Kidney capillary endothelial cell (primary cell): ENCODE measurements at regions not wholly inside any gene's neighbourhood (a gene's known extent, or its start where the extent isn't known, plus 50 kb on each side); places are given as distances from the start of the nearest gene placed in this dataset.

Experiments
- DNase-seq: peaks from one replicate; pipeline ENCODE4 v3.0.0-alpha.2; 2018; ENCODE audit warnings: low spot score

DNA sequence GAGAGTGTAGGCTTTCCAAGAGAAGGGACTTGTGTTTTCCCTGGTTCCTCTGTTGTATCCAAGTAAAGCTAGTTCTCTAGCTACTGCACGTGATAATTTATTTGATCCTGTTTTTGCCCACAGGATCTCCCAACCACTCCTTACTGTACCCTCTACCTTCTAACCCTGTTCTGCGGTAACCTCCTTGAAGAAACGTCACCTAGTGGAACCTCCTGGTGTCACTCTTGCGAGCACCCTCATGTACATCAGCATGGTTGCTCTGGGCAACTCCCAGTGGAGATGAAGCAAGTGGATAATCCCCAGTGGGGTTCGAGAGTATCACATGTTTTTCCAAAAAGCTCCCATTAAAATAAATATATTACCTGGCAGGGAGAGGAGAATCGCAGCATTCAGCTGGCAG is 108.9 kb upstream of the CLMP start:
- DNase-seq: no peak

GRCh38 chr11:123302751-123303195 is 107.7 kb upstream of the CLMP start:
- peak; percentile 67 for DNase-seq

DNA sequence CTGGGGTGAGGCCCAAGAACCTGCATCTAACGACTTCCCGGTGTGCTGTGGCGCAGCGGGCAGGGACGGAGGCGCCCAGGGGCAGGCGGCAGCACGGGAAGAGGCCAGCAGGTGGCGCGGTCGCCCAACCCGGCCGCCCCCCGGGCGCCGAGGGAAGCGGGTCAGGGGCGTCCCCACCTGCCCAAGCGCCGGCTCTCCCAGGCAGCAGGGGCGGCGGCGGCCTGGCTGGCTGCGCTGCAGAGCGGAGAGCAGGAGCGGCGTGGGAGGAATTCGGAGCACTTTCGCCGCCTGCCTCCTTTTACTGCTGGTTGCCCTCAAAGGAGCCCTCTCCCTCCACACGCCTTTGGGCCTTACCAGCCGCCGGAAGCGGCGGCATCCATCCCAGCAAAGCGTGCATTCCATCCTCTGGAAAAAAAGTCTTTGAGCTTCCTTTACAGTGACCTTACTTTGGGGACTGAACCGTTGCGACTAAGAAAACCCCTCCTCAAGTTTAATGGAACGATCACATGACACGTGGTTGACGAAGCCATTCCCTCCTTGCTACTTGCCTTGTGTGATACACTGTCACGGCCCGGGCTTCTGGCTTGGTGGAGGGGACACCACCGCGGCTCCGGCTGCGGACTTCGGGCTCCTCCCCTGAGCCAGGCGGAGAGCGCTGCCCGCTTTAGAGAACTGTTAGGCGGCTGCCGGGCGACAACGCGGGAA is 106.8 kb upstream of the CLMP start:
- DNase-seq: peak; percentile 67

DNA sequence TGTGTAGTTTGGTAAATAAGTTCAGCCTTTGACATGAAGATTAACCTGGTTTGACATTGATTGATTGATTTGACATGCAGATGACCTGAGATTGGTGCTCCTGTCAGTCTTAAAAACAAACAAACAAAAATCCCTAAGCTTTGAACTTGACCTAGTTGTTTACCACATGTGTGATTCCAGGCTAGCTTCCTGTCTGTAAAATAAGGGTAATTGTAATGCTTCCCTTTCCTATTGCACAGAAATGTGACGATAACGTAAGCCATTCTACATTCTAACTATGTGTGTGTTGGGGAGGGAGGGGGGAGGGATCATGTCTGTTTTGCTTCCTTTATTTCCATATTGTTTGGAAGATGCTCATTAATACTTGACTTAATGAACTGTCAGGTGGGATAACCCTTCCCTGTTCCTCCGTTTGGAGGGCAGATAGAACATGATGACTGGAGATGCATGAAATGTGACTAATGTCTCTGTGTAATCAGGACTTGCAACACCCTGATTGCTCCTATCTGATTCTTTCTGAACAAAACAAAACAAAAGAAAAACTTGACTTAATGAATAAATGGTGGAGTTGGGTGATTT is 106.1 kb upstream of the CLMP start:
- DNase-seq: peak; percentile 75

DNA sequence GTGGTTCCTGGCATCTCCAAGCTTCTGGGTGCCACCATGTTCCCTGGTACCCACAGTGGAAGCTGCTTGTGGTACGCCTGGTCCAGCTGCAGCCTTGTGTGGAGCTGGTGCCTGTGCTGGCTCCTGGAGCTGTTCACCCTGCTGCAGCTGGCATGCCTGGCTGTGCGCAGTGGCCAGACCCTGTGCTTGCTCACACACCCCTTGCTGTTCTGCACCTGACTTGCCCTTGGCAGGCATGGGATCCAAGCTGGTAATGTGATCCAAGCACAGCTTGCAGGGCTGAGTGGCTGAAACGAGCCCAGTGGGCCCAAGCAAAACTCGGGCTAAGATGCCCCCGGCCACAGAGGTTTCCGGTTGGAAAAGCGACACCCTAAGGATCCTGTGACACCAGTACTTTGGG is 104.7 kb upstream of the CLMP start:
- no peak for DNase-seq

DNA sequence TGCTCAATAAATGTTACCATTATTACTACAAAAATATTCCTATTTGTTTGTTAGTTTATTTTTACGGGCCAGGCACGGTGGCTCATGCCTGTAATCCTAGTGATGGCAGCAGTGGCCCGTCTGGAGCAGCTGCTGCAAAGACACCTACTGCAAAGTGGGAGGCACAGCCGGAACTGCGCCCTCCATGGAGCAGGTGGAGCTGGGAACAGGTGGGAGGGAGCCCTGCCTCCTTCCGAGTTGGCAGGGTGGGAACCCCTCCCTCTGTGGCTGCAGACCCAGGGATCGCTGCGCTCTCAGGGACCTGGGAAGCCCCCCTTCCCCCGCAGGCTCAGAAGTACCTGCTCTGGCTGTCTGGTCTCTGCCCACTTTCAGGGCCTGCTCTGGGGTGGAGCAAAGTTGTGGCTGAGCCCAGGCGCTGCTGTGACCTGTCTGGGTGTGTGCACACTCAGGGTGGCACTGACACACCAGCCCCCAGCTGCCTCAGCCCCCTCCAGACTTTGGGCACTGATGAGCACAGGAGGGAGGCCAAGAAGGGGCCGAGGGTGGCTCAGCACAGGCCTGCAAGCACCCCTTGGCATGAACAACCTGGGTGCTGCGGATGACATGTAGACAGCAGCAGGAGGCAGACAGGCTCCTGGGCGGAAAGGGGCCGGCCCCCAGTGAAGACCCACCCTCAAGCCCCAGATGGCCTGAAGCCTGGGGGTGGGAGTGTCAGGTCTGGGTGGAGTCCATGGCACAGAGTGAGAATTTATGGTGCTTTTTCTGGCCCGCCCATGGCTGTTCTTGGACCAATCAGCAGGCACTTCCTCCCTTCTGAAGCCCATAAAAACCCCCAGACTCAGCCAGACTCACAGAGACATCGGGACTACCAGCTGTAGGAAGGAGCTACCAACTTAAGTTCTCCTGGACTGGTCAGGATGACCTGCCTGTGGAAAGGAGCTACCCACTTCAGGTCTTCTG is 103.7 kb upstream of the CLMP start:
- DNase-seq: no peak

DNA sequence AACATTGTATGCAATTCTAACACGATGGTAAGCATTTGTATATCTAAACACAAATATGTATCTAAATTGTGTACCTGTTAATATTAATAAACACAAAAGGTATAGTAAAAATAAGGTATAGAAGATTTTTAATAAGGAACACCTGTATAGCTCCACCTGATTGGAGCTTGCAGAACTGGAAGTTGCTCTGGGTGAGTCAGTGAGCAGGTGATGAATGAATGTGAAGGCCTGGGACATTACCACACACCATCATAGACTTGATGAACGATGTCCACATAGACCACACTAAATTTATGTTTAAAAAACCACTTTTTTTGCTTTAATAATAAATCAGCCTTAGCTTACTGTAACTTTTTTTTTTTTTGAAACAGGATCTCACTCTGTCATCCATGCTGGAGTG is 97.6 kb upstream of the CLMP start:
- no peak for DNase-seq

DNA sequence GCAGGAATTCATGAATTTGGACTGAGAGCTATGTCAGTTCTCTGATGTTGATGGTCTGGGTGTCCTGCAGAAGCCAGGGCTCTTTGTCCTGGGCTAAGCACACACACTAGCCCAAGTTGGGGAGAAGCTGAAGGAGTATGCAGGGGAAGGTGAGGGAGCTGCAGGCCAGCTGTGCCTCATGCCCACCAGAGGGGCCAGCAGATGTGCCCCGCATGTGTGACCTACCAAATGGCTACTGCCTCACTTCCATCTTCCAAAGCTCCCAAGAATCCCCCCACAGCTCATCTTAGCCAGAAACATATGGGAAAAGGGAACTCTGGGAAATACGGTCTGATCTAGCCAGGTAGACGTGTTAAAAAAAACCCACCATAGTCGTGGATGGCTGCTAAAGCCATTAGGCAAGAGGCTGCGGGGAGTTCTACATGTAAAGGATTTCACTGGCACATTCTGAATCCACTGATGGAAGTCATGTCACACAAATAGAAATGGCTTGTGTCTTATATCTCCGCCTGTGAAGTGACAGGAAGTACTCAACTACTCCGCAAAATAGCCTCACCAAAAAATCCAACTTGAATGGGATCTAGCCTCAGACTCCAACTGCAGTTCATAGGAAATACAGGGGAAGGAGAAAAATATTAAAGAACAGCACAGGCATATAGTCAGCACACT is 96.3 kb upstream of the CLMP start:
- DNase-seq: no peak

DNA sequence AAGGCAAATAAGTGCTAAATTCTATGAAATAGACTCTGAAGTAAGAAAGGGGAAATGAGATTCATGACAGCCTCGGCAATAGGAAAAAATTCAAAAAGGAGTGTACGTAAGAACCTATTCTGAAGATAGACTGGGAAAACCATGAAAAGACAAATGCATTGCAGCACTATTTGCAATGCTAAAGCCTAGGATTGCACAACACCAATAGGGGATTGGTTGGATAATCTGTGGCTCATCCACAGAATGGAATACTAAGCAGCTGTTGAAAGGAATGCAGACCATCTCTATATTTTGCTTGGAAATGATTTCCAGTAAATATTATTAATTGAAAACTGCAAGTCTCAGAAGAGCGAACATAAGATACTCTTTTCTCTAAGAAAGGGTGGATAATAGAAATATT is 91.7 kb upstream of the CLMP start:
- DNase-seq: no peak

GRCh38 chr11:123286255-123286654 is 91.2 kb upstream of the CLMP start:
- DNase-seq: no peak

DNA sequence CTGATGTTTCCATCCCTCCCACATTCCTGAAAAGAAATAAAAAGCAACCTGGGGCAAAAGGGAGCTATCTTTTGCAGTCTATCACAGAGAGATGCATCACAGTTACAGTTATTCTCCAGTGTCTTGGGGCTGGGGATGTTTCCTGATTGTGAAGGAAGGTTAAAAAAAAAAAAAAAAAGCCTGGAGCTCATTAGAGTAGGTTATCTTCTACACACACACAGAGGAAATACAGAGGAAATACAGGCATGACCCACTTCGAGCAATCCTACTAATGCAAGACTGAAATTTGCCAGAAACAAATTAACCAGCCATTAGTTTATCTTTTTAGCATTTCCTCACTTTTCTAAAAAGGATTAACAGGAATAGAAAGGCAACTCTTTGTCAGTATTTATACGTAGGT is 89.4 kb upstream of the CLMP start:
- DNase-seq: no peak

DNA sequence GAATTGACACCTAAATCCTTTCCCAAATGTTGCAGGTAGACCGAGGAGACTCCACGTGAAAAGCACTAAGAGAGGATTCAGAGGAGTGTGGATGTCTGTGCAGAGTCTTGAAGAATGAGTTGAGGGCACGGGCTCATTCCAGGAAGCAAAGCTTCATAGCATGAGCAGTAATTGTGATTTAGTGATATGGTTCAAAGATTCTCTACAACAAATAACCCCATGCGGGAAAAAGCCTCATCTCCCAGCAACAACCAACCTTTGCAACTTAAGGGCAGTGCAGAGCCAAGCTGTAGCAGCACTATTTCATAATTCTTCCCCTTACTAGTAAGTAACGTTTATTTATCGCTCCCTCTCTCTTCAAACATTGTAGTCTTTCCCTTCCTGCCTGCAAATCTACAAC is 87.5 kb upstream of the CLMP start:
- DNase-seq: no peak

DNA sequence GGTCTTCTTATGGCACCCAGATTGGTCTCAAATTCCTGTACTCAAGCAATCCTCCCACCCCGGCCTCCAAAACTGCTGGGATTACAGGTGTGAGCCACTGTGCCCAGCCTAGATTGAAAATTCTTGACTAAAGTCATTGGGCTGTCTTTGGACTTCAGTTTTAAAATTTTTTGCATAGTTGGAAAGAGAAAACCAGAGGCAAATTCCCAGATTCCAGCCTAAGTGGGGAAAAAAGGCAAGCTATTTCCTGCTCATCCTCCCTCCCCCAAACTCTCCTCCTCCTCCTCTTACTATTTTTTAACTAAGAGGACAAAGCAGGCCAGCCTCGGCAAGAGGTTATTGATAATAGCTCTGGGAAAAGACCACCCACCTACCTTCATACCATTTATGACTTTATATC is 78.6 kb upstream of the CLMP start:
- DNase-seq: no peak

DNA sequence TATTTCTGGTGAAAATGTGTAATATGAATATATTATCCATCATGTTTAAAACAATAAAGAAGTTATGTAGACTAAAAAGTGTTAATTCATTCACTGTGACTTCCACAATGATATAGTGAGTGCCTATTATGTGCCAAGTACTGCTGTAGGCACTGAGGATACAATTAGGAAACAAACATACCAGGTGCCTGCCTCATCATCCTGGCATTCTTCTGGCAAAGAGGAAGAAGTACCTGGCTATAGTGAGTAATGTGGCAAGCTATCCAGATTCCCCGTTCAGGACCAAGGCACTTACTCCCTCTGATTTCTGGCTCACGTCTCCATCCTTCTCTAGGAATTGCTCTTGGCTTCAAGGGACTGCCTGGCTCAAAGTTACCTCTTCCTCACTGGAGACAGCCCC is 77.5 kb upstream of the CLMP start:
- no peak for DNase-seq

GRCh38 chr11:123268156-123268555 is 73.1 kb upstream of the CLMP start:
- DNase-seq: no peak

- DNase-seq: no peak
Observed at GRCh38 chr11:123265951-123266350, 70.9 kb upstream of the CLMP start.

DNA sequence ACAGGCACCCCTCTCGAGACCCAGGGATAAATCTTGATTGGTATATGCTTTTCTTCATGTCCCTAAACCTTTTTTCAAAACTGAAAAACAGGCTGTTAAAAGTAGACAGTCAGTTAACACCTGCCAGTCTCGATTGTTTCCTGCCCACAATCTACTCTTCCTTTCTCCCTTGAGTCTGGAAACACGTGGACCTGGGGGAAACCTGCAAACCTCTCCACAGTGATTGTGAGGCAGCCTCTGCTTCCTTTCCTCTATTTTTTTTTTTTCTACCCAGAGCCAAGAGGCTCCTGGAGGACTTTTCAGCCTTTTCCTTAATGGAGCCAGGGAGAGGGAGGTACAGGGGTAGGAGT is 69.4 kb upstream of the CLMP start:
- no peak for DNase-seq

- DNase-seq: peak; percentile 69
Observed at GRCh38 chr11:123261345-123262106, 66.5 kb upstream of the CLMP start.

- no peak for DNase-seq
Observed at GRCh38 chr11:123260511-123261211, 65.6 kb upstream of the CLMP start.

- no peak for DNase-seq
Observed at GRCh38 chr11:123258877-123259276, 63.8 kb upstream of the CLMP start.

DNA sequence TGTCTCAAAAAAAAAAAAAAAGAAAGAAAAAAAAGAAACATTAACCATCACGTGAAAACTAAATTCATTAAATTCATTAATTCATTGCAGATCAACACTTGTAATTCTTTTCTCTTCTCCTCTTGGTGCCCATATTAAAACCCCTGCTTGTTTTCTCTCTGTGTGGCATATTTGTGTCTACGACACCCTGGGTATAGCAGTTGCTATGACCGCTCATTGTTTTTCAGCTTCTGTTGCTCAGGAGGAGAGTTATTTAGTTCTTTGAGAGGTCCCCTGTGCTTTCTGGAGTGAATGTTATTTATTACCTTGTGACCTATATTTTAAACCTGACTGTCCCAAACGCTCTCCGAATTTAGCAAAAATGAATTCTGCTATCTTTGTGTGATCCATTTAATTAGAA is 62.3 kb upstream of the CLMP start:
- no peak for DNase-seq
